GM10266 (cell line): ENCODE measurements at regions not wholly inside any gene's neighbourhood (a gene's known extent, or its start where the extent isn't known, plus 50 kb on each side); places are given as distances from the start of the nearest gene placed in this dataset.

ENCODE experiments used
- DNase-seq: peaks from one replicate; pipeline ENCODE4 v3.0.0; 2012; ENCODE audit errors: extremely low spot score
- CTCF ChIP-seq: IDR thresholded peaks from 2 replicates; pipeline ENCODE4 v1.5.1; 2012; ENCODE audit warnings: mild to moderate bottlenecking, low read depth; ENCODE audit not compliant: control insufficient read depth, insufficient read depth; ENCODE audit errors: missing control alignments

GRCh38 chr2:75936311-75936710 lies 225.6 kb upstream of the GCFC2 start:
- DNase-seq, result no peak
- no peak for TF ChIP-seq CTCF

GRCh38 chr2:75932996-75933395 lies 222.3 kb upstream of the GCFC2 start:
- TF ChIP-seq CTCF, result no peak
- DNase-seq, result no peak

DNA sequence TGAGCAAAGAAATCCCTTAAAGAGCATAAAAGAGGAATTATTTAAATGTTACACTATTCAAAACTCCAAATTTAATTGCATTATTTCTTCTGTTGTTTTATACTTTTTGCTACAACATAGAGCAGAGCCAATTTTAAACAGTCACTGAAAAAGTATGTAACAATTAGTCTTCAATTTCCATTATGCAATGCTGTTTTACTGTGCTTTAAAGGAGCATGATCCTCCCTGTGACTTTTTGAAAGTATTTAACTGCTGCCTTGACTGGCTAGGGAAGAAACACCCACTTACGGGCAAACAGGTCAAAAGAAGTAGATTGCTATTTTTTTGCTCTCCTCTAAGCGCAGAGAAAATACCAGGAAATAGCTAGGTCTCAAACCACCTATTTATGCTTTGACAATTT lies 217.4 kb upstream of the GCFC2 start:
- TF ChIP-seq CTCF, result no peak

GRCh38 chr2:75925331-75926024 lies 214.8 kb upstream of the GCFC2 start:
- no peak for TF ChIP-seq CTCF

More for the DNA sequence above, 217.4 kb upstream of the GCFC2 start:
- no peak for DNase-seq

GRCh38 chr2:75922191-75922590 lies 211.5 kb upstream of the GCFC2 start:
- TF ChIP-seq CTCF, result no peak
- no peak for DNase-seq

More at GRCh38 chr2:75925331-75926024, 214.8 kb upstream of the GCFC2 start:
- no peak for DNase-seq

DNA sequence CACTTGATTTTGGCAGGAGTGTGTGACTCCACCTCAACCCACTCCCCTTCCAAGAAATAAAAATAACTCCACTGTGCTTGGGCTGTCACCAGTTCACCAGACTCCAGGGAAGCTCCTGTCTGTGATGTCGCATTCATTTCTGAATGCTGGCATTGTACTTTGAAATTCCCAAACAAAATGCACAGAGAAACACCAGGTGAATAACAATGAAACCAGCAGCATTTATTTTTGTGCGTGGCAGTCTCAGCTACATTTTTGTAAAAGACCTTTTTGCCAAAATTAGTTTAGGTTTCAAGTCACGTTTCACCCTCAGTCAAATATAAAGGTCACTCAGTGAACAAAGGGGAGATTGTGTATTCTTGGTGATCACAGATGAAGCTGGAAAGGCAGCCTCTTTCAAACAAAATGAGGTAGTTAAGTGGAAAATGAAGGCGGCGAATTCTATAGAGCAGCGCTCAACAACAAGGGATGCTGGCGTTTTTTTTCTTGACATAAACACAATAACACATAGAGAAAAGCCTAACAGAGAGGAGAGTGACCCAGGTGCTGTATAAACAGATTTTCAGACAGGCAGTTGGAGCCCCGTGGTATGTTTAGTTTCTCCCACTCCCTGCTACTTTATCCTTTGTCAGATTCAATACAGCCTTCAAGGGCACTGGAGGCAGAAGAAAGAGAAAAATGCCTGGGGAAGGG lies 210.3 kb upstream of the GCFC2 start:
- TF ChIP-seq CTCF, result no peak
- DNase-seq, result no peak

GRCh38 chr2:75915851-75916634 lies 205.3 kb upstream of the GCFC2 start:
- DNase-seq, result no peak
- no peak for TF ChIP-seq CTCF
